HG02981 (cell line): ENCODE measurements at regions not wholly inside any gene's neighbourhood (a gene's known extent, or its start where the extent isn't known, plus 50 kb on each side); places are given as distances from the start of the nearest gene placed in this dataset.

Experiments
- ATAC-seq: cut with Tn5 transposase; IDR thresholded peaks from one replicate; pipeline ENCODE4 v1.9.1; 2021; ENCODE audit warnings: mild to moderate bottlenecking, moderate library complexity; ENCODE audit not compliant: unreplicated experiment

DNA sequence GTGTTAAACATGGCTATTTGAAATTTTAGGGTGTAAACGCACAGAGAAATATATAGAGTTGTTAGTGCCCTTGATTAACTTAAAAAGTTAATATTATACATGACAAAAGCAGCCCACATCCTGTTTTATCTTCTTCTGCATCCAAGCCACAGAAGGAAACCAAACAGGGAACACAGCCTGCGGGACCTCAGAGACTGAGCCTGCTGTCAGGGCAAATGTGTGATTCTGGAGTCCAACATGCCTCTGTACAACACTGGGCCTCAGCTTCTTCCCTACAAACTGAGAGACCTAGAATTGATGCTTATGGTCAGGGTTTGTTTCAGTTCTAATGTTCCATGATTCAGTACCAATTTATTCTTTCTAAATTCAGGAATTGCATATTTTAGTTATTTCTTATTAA lies 404.7 kb downstream of the FBXO15 start:
- no peak for ATAC-seq

GRCh38 chr18:73741946-73742345 lies 405.7 kb downstream of the FBXO15 start:
- no peak for ATAC-seq

DNA sequence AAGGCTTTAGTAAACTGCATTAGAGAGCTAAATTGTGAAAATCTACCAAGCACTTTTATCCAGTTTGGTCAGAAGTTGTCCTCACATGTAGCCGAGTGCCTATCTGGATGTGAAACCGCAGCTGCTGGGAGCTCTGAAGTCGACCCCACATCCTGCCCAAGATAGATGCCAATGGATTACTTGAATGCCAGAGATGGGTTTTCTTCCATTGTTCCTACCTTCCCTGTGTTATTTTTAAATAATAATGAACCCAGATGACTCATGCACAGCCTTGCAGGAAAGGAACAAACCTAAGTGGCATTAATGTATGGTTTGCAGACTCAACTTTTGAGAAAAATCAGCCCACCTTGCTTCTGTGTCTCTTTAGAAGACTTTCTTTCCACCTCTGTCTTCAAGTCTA lies 408.5 kb downstream of the FBXO15 start:
- ATAC-seq: no peak

DNA sequence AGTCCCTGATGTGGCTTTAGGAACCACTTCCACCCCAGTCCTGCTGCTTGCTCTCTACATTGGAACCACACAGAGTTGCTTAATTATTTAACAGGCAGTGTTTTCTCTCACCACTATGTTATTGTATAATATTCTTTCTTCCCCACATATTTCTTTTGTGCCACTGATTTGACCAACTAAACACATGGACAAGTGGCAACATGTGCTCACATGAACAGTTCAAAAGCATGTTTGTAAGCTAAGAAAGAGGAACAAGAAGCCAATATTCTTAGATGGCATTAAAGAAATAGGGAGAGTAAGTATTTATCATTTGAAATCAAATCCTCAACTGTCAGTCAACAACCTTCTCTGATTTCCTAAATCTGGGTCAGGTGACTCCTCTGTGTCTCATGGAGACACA lies 409.6 kb downstream of the FBXO15 start:
- no peak for ATAC-seq

DNA sequence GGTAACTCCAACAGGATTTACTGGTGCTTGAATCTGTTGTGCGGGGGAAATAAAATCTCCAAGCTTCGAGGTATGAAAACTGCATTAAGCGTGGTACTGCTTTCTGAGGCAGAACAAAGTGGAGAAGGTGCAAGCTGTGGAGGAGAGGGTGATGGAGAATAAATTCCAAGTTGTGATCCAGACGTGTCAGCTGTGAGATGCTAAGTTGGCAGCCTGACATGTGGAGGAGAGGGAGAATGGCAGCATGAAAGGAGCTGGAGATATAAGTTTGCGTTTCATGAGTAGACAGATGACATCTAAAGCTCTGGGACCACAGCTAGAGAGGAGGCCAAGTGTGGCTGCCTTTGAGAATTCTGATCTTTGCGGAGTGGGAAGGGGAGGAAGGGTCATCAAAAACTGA lies 411.8 kb downstream of the FBXO15 start:
- no peak for ATAC-seq

DNA sequence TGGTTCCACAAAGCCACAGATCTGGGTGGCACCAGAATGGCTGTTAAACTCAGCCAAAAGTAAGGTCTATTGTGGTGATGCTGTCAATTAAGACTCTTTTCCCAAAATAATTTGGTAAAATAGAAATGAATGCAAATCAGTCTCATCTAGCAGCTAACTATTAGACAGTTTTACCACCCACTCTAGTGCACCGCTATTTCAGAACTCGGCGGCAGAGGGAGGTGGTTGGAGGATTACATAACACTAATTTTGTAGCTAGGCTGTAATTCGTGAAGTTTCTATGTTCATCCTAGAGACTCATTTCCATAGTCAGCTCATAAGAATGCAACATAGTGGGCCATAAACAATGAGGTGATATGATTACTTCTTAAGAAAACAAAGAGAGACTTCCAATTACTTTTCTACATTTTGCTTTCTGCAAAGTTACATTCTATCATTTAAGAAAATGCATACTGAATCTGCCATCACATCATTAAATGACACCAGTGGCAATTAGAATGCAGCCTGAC lies 413.8 kb downstream of the FBXO15 start:
- ATAC-seq: no peak

GRCh38 chr18:73733376-73733775 lies 414.3 kb downstream of the FBXO15 start:
- no peak for ATAC-seq

DNA sequence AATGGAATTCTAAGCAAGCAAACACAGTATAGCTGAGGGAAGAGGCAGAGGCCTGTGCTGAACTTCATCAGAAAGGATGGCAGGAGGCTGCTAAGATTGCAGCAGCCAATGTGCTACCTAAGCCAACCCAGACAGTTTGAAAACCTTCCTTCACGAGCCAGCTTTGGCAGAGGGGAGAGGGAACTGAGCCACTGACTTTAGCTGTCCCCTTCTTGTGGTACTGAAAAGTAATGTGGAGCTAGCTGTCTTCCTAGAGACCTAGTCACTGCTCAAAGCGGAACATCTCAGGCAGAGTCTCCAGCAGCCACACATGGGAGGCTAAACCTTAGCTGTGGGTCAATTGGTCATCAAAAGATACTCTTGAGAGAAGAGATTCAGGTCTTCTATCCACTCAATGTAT lies 419.0 kb downstream of the FBXO15 start:
- no peak for ATAC-seq

- no peak for ATAC-seq
These were observed 422.7 kb downstream of the FBXO15 start for GRCh38 chr18:73724958-73725357.

GRCh38 chr18:73719611-73720010 lies 428.0 kb downstream of the FBXO15 start:
- no peak for ATAC-seq

DNA sequence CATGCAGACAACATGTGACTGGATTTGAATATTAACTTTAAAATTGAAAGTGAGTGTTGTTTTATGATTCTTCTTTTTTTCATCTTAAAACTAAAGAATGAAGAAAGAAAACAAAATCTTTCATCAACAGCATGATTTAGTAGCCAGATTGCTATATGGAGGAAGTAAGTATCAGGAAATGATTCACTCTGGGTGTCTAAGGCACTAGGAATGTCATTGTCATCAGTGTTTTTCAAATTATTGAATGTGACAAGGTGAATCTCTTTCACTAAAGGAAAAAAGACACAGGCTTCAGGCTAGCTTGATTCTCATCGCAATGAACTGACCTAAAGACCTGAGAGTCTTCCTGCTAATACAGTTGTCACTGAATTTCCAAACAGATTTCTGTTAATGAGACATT lies 430.1 kb downstream of the FBXO15 start:
- no peak for ATAC-seq

DNA sequence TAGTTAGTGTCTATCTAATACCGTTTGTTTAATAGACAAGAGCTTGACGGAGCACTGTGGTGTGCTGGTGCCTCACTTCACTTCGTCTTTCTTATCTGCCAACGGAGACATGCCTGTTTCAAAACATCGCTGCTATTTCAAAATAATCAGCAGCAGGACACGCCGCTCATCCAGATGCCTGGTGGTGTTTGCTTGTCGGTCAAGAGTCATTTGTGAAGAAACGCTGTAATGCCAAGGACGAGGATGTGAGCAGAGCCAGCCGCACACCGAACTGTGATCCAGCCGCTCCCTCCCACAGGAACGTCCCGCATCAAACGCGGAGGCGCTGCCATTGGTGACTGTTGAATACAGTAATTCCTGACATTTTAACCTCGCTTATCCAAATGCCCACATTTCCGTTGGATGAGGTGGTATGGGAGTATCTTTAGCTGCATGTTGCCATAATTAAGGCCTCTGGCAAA lies 432.4 kb downstream of the FBXO15 start:
- ATAC-seq: no peak

DNA sequence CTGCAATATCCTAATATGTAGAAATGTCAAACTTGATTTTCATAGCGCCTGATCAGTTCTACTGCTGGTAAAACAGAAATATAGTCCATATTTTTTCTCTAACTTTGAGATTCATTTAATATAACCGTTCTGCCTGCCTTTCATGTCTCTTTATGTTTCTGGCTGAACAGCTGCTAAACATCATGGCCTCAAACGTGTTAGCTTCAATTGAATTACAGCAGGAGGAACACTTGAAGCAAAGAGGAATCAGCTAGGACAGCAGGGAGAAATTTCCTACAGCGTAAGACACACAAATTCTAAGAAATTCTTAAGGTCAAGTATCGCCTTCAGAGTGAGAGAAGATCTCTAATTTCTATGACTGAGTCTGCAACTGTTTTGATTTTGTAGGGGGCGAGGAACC lies 433.2 kb downstream of the FBXO15 start:
- no peak for ATAC-seq

- no peak for ATAC-seq
These were observed 436.4 kb downstream of the FBXO15 start for GRCh38 chr18:73711256-73711655.

- no peak for ATAC-seq
These were observed 439.0 kb downstream of the FBXO15 start for GRCh38 chr18:73708591-73708990.

DNA sequence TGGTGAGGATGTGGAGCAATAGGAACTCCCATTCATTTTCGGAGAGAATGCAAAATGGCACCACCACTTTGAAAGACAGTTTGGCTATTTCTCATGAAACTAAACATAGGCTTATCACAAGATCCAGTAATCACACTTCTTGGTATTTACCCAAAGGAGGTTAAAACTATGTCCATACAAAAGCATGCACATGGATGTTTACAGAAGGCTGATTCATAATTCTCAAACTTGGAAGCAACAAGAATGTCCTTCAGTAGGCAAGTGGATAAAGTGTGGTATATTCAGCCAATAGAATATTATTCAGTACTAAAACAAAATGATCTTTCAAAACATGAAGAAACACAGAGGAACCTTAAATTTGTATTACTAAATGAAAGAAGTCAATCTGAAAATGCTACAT lies 440.6 kb downstream of the FBXO15 start:
- no peak for ATAC-seq

DNA sequence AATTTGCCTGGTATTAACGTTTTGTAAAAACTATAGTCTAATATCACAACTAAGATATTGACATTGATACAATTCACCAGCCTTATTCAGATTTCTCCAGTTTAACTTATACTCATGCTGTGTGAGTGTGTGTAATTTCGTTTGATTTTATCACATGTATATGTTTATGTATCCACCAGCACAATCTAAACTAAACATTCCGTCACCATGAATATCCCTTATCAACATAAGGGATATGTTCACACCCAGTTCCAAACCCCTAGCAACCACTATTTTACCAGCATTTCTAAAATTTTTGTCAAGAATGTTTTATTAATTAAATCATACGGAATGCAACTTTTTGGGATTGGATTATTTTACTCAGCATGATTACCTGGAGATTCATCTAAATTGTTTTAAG lies 450.3 kb downstream of the FBXO15 start:
- ATAC-seq: no peak

- ATAC-seq: no peak
These were observed 450.9 kb downstream of the FBXO15 start for GRCh38 chr18:73696698-73697097.

DNA sequence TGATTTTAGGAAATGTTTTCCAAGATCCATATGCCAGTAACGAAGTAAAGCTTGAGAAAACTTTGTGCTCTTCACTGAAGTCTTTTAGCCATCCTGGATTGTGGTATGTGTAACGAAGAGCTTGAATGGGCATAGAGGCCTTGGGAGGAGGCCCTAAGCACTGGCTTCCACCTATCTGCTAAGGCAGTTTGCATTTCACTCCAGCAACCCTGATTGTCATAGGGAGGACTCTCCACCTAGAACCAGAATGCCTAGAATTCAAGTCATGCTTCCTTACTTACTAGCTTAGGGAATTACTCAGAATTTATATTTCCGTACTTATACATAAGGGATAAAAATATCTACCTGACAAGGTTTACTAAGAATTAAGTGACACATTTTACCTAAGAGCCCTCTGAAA lies 451.5 kb downstream of the FBXO15 start:
- no peak for ATAC-seq

DNA sequence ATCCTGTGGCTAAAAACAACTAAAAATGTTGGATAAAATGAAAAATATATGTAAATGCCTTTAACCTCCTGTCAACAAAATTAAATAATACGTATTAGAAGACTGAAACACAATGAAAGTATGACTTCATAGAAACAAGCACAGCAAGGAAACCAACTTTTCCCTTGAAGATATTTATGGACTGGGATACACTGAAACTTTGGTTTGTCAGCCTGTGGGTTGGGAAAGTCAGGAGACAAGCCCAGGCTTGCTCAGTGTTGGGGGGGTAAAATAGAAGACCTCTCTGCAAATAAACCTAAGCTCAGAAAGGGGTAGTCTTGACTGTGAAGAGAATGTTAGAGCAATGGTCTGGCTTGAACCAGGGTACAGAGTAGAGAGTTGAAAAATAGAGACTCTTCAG lies 454.5 kb downstream of the FBXO15 start:
- ATAC-seq: no peak

DNA sequence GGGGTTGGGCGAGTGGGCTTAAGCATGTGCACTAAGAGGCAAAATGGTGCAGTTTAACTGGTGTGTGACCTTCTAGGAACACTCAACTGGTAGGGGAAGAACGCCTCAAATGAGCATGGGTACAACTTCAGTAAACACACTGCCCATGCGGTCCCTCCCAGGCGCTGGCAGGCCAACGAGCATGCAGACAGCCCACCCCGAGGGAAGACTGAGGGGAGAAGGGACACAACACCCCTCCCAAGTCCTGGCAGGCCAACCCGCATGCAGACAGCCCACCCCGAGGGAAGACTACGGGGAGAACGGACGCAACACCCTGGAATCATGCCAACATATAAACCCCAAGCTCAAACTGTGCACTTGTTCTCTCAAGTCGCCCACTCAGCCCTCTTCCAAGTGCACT lies 456.0 kb downstream of the FBXO15 start:
- no peak for ATAC-seq

- ATAC-seq: no peak
These were observed 456.5 kb downstream of the FBXO15 start for GRCh38 chr18:73691118-73691517.

- no peak for ATAC-seq
These were observed 457.4 kb downstream of the FBXO15 start for GRCh38 chr18:73690222-73690621.
